ENCODE measurements at regions not wholly inside any gene's neighbourhood (a gene's known extent, or its start where the extent isn't known, plus 50 kb on each side); places are given as distances from the start of the nearest gene placed in this dataset.

GRCh38 chr6:101202867-101203374, 190.6 kb upstream of the GRIK2 start:
- intact Hi-C loops (cut with DNase I), result no loop called here
- ATAC-seq, result no peak
- no peaks in the 10 kb centered on the region for H3K9me3 ChIP-seq
- no peaks in the 10 kb centered on the region for H3K36me3 ChIP-seq (replicated peaks in 1 of 2; ENCODE audit: insufficient read depth in 1 of 2, low read depth in 2 of 2)
- no peak overlapping the region for H3K27ac ChIP-seq
- H3K4me3 ChIP-seq, result no peak overlapping the region
- H3K4me1 ChIP-seq, result no peaks in the 10 kb centered on the region
- TF ChIP-seq CTCF (IDR thresholded peaks at IDR 0.05), result no peak
- TF ChIP-seq POLR2A (IDR thresholded peaks at IDR 0.05), result no peak
- H3K27me3 ChIP-seq, result no peaks in the 10 kb centered on the region
- DNase-seq, result no peak

- intact Hi-C loops (cut with DNase I), result no loop called here
- WGBS, 2 donors, result 70 to 73% methylated on average over 2 of the region's 2 CpGs
- Histone ChIP-seq H3K36me3 (replicated peaks in 1 of 2; ENCODE audit: insufficient read depth in 1 of 2, low read depth in 2 of 2) (no peaks in the 10 kb centered on the region), H3K27ac (no peak overlapping the region), H3K4me3 (no peak overlapping the region), H3K4me1 (no peaks in the 10 kb centered on the region), H3K9me3 (no peaks in the 10 kb centered on the region), H3K27me3 (no peaks in the 10 kb centered on the region)
- DNase-seq (no peak), ATAC-seq (no peak)
- no peak for TF ChIP-seq CTCF (IDR thresholded peaks at IDR 0.05)
- TF ChIP-seq POLR2A (IDR thresholded peaks at IDR 0.05), result no peak
These were observed 189.8 kb upstream of the GRIK2 start for GRCh38 chr6:101203664-101204063.

GRCh38 chr6:101208152-101208551, 185.4 kb upstream of the GRIK2 start:
- no peak overlapping the region for H3K4me3 ChIP-seq
- H3K27me3 ChIP-seq, result no peaks in the 10 kb centered on the region
- no peaks in the 10 kb centered on the region for H3K9me3 ChIP-seq
- ATAC-seq (no peak), DNase-seq (no peak)
- TF ChIP-seq CTCF (IDR thresholded peaks at IDR 0.05), result no peak
- H3K36me3 ChIP-seq (replicated peaks in 1 of 2; ENCODE audit: insufficient read depth in 1 of 2, low read depth in 2 of 2), result no peaks in the 10 kb centered on the region
- intact Hi-C loops (cut with DNase I), result no loop called here
- H3K4me1 ChIP-seq, result no peaks in the 10 kb centered on the region
- 64 to 79% methylated on average over 4 of the region's 4 CpGs for WGBS, 2 donors
- no peak overlapping the region for H3K27ac ChIP-seq

GRCh38 chr6:101212640-101213039, 180.9 kb upstream of the GRIK2 start:
- TF ChIP-seq POLR2A (IDR thresholded peaks at IDR 0.05) (no peak), CTCF (IDR thresholded peaks at IDR 0.05) (no peak)
- no peaks in the 10 kb centered on the region for H3K9me3 ChIP-seq
- DNase-seq (no peak), ATAC-seq (no peak)
- no peaks in the 10 kb centered on the region for H3K27me3 ChIP-seq
- no peaks in the 10 kb centered on the region for H3K36me3 ChIP-seq (replicated peaks in 1 of 2; ENCODE audit: insufficient read depth in 1 of 2, low read depth in 2 of 2)
- intact Hi-C loops (cut with DNase I), result no loop called here
- no peak overlapping the region for H3K4me3 ChIP-seq
- no peak overlapping the region for H3K27ac ChIP-seq
- 71 to 80% methylated on average over 4 of the region's 4 CpGs for WGBS, 2 donors
- H3K4me1 ChIP-seq, result no peaks in the 10 kb centered on the region

- no peaks in the 10 kb centered on the region for H3K4me1 ChIP-seq
- H3K4me3 ChIP-seq, result no peak overlapping the region
- DNase-seq (no peak), ATAC-seq (no peak)
- intact Hi-C loops (cut with DNase I), result no loop called here
- H3K27ac ChIP-seq, result no peak overlapping the region
- no peaks in the 10 kb centered on the region for H3K27me3 ChIP-seq
- TF ChIP-seq CTCF (IDR thresholded peaks at IDR 0.05), result no peak
- no peak for TF ChIP-seq POLR2A (IDR thresholded peaks at IDR 0.05)
- H3K9me3 ChIP-seq, result peaks cover 0 to 5% (median 0%) of the 10 kb centered on the region in 3 donors
- no peaks in the 10 kb centered on the region for H3K36me3 ChIP-seq (replicated peaks in 1 of 2; ENCODE audit: insufficient read depth in 1 of 2, low read depth in 2 of 2)
These were observed 171.5 kb upstream of the GRIK2 start for GRCh38 chr6:101222007-101222406.
